RWPE2 (cell line): ENCODE measurements at regions not wholly inside any gene's neighbourhood (a gene's known extent, or its start where the extent isn't known, plus 50 kb on each side); places are given as distances from the start of the nearest gene placed in this dataset.

ENCODE experiments used
- ATAC-seq: fragments of 200-7000 bp; cut with Tn5 transposase; 3 replicates; pipeline ENCODE4 v1.9.1; 2021; ENCODE audit warnings: low read depth
- DNase-seq: peaks from one replicate; pipeline ENCODE4 v3.0.0-alpha.2; 2020; ENCODE audit warnings: low spot score
- H3K27ac ChIP-seq: fragments of 450-650 bp; 2 replicates; pipeline ENCODE4 v1.5.1; 2017; ENCODE audit warnings: mild to moderate bottlenecking; ENCODE audit not compliant: poor library complexity, severe bottlenecking
- H3K27me3 ChIP-seq: fragments of 250-450 bp; sonication (Bioruptor Pico); 2 replicates; pipeline ENCODE4 v1.5.1; 2021; ENCODE audit warnings: mild to moderate bottlenecking, moderate library complexity; ENCODE audit not compliant: insufficient read depth, poor library complexity, severe bottlenecking
- H3K36me3 ChIP-seq: fragments of 250-450 bp; sonication (Bioruptor Pico); 2 replicates; pipeline ENCODE4 v1.5.1; 2020; ENCODE audit warnings: low read depth, mild to moderate bottlenecking, moderate library complexity
- H3K4me1 ChIP-seq: fragments of 250-450 bp; sonication (Bioruptor Pico); 2 replicates; pipeline ENCODE4 v1.5.1; 2021; ENCODE audit warnings: mild to moderate bottlenecking, moderate library complexity; ENCODE audit not compliant: insufficient read depth, poor library complexity, severe bottlenecking
- H3K4me3 ChIP-seq: fragments of 250-450 bp; sonication (Bioruptor Pico); 2 replicates; pipeline ENCODE4 v1.5.1; 2021; ENCODE audit warnings: mild to moderate bottlenecking, moderate library complexity; ENCODE audit not compliant: severe bottlenecking
- H3K9me3 ChIP-seq: fragments of 250-450 bp; sonication (Bioruptor Pico); 2 replicates; pipeline ENCODE4 v1.5.1; 2021; ENCODE audit warnings: mild to moderate bottlenecking, moderate library complexity; ENCODE audit not compliant: severe bottlenecking
- CTCF ChIP-seq: fragments of 450-650 bp; IDR thresholded peaks from one replicate; pipeline ENCODE4 v1.5.1; 2017; ENCODE audit warnings: mild to moderate bottlenecking, moderate library complexity; ENCODE audit not compliant: poor library complexity, severe bottlenecking

GRCh38 chr4:54813674-54814073, 155.9 kb downstream of the KIT start:
- TF ChIP-seq CTCF = no peak
- no peaks in the 10 kb centered on the region for H3K9me3 ChIP-seq
- H3K4me3 ChIP-seq = no peak overlapping the region
- H3K4me1 ChIP-seq = no peaks in the 10 kb centered on the region
- no peaks in the 10 kb centered on the region for H3K27me3 ChIP-seq
- no peaks in the 10 kb centered on the region for H3K36me3 ChIP-seq
- ATAC-seq = no peak; the same call in 2 of the 3 replicates
- DNase-seq = no peak
- H3K27ac ChIP-seq = no peak overlapping the region

- Histone ChIP-seq H3K4me3 (no peak overlapping the region), H3K36me3 (no peaks in the 10 kb centered on the region), H3K4me1 (no peaks in the 10 kb centered on the region), H3K27me3 (no peaks in the 10 kb centered on the region), H3K27ac (no peak overlapping the region), H3K9me3 (no peaks in the 10 kb centered on the region)
- TF ChIP-seq CTCF = no peak
- DNase-seq (no peak), ATAC-seq (no peak)
Measured at GRCh38 chr4:54806351-54806750, 148.6 kb downstream of the KIT start.

GRCh38 chr4:54802336-54802735, 144.6 kb downstream of the KIT start:
- no peak for DNase-seq
- no peaks in the 10 kb centered on the region for H3K4me1 ChIP-seq

GRCh38 chr4:54800831-54801530, 143.2 kb downstream of the KIT start:
- Histone ChIP-seq H3K4me1 (no peaks in the 10 kb centered on the region), H3K4me3 (no peak overlapping the region), H3K27me3 (no peaks in the 10 kb centered on the region), H3K36me3 (no peaks in the 10 kb centered on the region), H3K27ac (no peak overlapping the region), H3K9me3 (no peaks in the 10 kb centered on the region)
- no peak for ATAC-seq
- TF ChIP-seq CTCF = no peak
- no peak for DNase-seq

More at GRCh38 chr4:54802336-54802735, 144.6 kb downstream of the KIT start:
- no peaks in the 10 kb centered on the region for H3K36me3 ChIP-seq
- H3K27ac ChIP-seq = no peak overlapping the region
- H3K4me3 ChIP-seq = no peak overlapping the region
- no peaks in the 10 kb centered on the region for H3K27me3 ChIP-seq
- TF ChIP-seq CTCF = no peak
- ATAC-seq = no peak
- no peaks in the 10 kb centered on the region for H3K9me3 ChIP-seq

GRCh38 chr4:54794579-54794978, 136.8 kb downstream of the KIT start:
- no peak overlapping the region for H3K4me3 ChIP-seq
- no peaks in the 10 kb centered on the region for H3K9me3 ChIP-seq
- DNase-seq = no peak
- no peaks in the 10 kb centered on the region for H3K4me1 ChIP-seq
- no peak overlapping the region for H3K27ac ChIP-seq
- no peak for ATAC-seq
- no peak for TF ChIP-seq CTCF
- no peaks in the 10 kb centered on the region for H3K36me3 ChIP-seq
- H3K27me3 ChIP-seq = no peaks in the 10 kb centered on the region
